GM21381 (cell line): ENCODE measurements at regions not wholly inside any gene's neighbourhood (a gene's known extent, or its start where the extent isn't known, plus 50 kb on each side); places are given as distances from the start of the nearest gene placed in this dataset.
A peak's percentile ranks its signal among the peaks of the same experiment; 100 is the strongest.
"Not testable (repeated sequence)": the region's sequence is repeated elsewhere in the genome, so short reads cannot be mapped to it uniquely, and the experiment has no call there.

ENCODE experiments used
- ATAC-seq: cut with Tn5 transposase; IDR thresholded peaks from one replicate; pipeline ENCODE4 v1.9.1; 2021; ENCODE audit warnings: mild to moderate bottlenecking, moderate library complexity; ENCODE audit not compliant: unreplicated experiment

DNA sequence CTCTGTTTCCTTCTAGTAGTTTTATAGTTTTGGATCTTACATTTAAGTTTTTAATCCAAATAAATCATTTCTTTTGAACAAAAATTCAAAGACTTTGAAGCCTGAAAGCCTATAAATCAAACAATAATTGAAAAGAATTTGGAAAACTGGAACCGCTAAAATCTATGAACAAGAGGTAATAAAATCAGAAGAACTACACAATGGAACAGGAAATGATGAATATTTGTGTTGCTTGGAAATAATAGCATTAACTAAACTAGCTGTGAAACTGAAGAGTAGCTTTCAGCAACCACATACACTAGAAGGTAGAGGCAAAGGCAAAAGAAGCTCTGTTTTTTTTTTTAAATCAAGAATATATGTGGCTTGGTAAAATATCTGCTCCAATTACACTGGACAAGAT is 147.9 kb upstream of the ABI3BP start:
- no peak for ATAC-seq

DNA sequence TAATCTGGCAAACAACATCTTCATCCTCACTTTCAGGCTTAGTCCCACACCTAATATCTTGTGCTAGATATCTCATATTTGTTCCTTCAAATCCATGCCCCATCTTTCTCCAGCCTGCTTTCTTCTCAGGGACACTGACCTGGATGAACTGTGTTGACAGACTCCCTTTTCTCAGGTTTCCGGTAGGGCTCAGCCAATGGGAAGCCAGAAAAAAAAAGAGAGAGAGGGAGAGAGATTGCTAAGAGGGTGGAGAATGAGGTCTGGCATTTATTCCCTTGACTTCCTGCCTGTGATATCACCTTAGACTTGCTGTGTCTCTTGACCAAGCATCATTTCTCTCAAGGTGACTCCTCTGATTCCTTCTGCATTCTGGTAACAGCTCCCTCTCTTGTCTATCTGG is 145.6 kb upstream of the ABI3BP start:
- no peak for ATAC-seq

DNA sequence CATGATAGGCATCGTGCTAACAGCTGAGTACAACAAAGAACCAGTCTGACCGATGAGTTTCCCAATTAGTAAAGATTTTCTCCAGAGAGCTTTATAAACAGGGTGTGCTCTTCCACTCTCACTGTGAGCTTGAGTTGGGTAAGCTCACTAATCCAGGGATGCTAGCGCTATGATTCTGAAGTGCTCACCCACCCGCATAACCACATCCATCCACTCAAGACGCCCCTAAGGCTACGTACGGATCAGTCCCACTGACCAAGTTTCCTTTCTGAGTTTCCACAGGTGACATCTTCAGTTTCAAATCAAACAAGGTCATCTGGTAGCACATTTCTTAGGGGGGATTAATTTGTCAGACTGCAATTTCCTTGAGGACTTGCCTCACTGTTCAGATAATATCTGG is 141.1 kb upstream of the ABI3BP start:
- no peak for ATAC-seq

DNA sequence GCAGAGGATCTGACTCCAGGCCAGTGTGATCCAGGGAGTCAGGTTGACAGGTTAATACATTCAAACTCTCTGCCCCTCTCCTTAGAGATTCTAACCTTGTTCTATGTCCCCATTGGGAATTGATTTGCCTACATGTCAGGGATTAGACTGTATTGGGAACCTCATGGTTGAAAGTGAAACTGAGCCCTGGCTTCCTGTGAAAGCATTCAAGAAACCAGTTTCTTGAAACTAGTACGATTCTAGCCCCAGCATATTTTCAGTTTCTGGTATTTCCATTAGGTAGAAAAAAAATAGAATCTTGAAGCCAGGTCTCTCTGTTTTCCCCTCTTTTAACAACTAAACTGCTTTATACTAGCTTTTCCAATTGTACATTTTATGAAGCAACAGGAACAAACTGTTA is 140.4 kb upstream of the ABI3BP start:
- ATAC-seq, result peak; percentile 64

DNA sequence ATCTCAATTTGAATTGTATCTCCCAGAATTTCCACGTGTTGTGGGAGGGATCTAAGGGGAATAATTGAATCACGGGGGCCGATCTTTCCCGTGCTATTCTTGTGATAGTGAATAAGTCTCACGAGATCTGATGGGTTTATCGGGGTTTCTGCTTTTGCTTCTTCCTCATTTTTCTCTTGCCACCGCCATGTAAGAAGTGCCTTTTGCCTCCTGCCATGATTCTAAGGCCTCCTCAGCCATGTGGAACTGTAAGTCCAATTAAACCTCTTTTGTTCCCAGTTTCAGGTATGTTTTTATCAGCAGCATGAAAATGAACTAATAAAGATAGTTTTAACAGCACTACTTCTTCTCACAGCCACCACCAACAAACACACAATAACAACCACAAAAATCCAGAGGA is 140.0 kb upstream of the ABI3BP start:
- ATAC-seq, result not testable (repeated sequence)

DNA sequence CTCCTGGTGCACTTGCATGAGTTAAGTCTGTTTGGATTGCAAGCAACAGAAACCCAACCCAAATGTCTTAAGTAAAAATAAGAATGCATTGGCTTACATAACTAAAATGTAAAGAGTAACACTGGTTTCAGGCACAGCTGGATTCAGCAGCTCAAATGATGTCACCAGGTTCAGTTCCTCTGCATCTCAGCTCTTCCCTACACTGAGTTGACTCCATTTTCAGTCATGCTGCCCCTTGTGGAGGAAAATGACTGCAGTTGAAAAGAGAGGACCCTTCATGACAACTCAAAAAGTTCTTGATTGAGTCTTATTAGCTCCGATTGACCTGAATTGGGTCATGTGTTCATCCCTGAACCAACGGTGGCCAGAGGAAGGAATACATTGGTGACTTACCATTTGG is 138.5 kb upstream of the ABI3BP start:
- ATAC-seq, result no peak

DNA sequence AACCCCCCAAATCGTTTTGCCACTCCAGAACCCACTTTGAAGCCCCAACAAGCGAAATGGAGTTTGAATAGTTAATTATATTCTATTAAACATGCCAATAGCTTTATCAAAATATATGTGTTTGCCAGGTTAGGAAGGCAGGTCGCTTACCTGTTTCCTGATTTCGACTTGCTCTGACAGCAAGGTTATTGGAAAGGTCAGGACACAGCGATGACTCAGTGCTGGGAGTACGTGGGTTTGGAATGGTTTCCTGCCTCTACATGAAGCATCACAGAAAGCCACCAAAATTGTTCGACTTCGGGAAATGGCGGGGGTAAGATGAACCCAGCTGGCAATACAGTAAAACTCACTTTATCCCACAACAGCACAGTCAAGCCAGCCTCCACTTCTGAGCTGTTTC is 135.6 kb upstream of the ABI3BP start:
- no peak for ATAC-seq

DNA sequence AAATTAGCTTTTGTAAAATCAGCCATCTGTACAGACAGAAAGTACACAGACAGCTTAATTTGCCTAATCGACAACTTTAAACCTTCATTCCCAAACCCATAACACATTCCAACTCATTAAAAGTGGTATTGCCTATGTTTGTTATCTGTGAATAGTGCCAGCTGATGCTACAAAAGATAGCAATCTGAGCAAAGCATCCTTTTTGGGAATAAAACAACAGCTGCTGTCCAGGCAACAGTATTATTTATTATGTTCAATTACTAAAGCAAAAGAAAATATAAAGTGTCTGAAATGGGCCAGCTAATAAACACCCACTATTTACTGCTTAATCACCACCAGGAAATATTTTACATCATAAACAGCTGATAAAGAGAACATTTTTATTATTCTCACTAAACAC is 134.8 kb upstream of the ABI3BP start:
- ATAC-seq, result no peak

DNA sequence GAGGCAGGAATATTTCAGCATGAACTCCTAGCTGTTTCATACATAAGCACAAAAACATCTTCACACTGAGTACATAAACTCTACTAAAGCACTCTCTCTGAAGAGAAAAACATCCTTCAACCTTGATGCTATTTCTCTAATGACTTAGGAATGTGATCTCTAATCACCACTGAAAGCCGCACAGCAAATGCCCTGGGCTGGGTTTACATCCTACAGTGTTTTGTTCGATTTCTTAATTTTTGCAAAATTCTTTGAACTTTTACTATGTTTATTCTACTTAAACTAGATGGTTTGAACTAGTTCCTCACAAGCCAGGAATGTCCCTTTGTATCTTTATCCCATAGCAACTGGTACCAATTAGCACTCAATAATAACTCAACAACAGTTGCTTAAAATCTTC is 130.9 kb upstream of the ABI3BP start:
- no peak for ATAC-seq

DNA sequence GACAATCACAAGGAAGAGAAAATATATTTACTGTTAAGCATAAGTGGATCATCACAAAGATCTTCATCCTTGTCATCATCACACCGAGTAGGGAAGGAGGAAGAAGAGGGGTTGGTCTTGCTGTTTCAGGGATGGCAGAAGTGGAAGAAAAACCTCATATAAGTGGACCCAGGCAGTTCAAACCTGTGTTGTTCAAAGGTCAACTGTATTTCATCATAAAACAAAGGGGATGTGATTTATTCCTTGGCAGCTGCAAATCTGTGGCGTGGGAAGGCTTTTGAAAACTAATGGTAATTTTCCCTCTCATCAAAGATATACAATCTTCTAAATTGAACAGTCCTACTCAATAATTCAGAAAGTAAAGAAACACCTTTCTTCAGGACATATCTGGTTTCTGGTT is 129.9 kb upstream of the ABI3BP start:
- ATAC-seq, result no peak

DNA sequence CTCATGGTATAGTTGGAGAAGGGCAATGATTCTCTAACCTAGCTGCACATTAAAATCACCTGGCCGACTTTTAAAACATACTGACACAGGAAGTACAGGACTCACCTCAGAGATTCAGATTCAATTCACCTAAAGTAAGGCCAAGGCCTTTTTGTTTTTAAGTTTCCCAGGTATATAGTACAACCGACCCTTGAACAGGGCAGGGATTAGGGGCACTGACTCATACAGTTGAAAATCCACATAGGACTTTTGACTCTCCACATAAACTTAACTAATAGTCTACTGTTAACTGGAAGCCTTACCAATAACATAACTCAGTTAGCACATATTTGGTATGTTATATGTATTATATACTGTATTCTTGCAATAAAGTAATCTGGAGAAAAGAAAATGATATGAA is 129.5 kb upstream of the ABI3BP start:
- no peak for ATAC-seq

DNA sequence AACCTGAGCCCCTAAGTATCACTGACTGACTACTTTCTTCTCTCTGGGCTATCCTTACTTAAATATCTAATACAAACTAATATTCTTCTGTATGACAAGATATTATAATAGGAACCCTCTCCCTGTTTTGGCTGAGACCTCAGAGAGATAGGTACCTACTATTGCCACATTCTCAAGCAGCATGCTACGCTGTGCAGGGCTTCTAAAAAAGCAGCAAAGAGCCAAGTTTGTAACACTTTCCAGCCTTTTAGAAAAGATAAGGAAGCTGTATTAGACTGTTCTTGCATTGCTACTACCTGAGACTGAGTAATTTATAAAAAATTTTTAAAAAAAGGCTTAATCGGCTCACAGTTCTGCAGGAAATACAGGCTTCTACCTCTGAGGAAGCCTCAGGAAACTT is 126.8 kb upstream of the ABI3BP start:
- ATAC-seq, result no peak

DNA sequence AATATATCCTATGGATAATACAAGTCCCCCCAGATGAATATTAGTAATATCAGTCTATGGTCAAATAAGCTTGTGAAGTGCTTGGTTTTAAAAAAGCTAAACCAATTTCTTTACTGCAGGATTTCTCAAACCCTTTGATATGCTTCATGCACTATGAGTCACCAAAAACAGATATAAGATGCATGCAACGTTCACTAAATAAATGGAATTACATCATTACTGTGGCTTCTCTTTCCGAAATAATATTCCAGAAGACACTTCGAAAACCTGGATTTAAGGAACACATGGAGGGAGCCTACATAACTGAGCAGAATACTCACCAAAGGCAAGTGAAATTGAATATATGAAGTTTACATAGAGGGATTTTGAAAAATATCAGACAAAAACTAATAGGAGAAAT is 126.3 kb upstream of the ABI3BP start:
- ATAC-seq, result no peak

DNA sequence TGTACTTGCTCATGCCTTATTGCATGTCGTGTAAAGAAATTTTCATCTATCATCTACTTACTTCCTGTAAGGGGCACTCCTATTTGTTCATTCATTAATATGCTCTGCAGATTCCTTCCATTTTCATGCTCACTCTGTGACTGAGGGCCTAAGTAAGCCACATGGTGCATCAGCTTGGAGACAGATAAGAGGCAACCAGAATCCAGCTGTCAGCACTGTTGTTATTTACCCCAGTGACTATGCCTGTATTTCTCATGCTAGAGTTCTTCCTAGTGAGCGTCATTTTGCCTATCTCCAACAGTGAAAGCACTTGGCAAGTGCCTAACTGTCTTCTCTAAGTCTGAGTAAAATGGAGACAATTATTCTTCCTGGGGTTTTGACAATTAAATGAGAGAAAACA is 124.8 kb upstream of the ABI3BP start:
- no peak for ATAC-seq

DNA sequence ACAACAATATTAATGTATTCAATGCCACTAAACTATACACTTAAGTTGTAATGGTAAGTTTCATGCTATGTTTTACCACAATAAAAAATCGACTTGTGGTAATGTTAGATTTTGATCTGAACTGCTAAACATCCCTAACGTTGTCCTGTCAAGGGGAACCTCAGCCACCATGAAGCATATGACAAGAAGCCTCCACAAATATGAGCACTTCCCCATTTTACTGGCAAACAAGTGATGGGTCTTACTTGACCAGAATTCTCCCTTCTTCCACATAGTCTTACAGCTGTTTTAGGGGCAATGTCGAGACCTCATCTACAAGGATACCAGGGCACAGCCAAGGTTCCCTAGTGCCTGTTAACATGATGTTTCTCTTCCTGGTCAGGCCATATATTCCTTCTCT is 124.2 kb upstream of the ABI3BP start:
- no peak for ATAC-seq

DNA sequence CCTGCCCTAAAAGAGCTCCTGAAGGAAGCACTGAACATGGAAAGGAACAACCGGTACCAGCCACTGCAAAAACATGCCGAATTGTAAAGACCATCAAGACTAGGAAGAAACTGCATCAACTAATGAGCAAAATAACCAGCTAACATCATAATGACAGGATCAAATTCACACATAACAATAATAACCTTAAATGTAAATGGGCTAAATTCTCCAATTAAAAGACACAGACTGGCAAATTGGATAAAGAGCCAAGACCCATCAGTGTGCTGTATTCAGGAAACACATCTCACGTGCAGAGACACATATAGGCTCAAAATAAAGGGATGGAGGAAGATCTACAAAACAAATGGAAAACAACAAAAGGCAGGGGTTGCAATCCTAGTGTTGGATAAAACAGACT is 117.1 kb upstream of the ABI3BP start:
- not testable (repeated sequence) for ATAC-seq

DNA sequence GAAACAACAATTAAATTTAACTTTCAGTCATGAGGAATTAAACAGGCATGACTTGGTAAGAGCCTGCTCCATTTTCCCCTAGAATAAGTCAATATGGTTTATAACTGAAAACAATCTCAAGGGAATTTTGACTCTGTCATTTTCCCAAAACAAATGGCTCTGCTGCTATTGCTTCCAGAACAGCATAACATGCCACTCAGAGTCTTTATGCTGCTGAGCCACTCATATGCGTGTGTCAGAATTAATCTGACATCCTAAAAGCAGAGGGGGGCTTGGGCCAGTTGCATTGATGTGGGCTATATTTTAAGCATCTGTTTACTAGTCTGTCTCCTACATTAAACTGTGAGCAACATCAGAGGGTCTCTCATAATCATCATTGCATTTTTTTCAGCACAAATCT is 111.1 kb upstream of the ABI3BP start:
- no peak for ATAC-seq

DNA sequence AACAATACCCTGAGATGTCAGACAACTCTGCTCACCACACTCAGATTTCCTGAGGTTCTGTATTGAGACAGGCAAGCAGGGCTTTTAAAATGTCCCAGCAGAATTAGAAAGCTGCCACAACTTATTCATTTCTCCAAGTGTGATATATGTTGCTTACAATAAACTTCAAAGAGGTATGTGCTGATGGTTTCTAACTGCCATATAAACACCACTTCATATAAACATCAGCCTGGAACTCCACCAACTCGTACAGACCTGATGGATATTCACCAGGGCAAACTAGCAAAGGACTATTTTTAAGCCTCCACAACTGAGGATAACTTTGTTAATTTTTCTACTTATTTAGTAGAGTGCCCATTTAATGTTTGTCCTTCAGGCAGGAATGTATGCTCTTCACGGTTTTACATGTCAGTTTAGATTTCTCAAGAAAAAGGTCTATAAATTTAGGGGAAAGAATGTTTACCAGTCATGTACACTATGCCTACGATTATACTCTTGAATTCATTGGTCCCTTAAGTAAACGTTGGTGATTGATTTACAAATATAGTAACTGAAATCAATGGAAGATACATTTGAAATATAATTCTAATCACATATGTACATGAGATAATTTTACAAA is 109.6 kb upstream of the ABI3BP start:
- ATAC-seq, result no peak

DNA sequence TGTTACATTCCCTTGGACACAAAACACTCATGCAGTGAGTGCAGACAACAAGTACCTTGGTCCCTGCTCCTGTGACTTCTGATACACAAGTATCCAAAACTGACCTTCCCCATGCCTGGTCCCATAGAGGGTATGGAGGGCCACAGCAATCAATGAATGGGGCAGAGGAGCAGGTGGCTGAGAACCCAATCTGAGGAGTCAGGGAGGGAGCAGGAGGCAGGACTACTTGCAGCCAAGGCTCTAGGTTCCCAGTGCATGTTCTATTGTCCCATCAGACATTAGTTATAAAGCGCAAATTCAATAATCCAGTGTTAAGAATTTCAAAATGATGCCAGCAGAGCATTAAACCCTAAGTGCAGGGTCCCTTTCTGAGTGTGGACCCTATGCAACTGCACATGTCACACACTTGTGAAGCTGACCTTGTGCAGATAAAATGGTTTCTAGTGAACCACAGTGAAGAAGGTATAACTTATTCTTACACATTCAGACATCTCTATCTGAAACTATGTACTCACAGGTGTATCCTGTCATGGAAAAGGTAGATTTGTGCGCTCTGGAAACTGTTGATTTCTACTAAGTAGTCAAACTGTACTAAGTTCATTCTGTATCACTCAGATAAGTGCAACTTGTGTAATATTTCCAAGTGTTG is 107.3 kb upstream of the ABI3BP start:
- no peak for ATAC-seq

DNA sequence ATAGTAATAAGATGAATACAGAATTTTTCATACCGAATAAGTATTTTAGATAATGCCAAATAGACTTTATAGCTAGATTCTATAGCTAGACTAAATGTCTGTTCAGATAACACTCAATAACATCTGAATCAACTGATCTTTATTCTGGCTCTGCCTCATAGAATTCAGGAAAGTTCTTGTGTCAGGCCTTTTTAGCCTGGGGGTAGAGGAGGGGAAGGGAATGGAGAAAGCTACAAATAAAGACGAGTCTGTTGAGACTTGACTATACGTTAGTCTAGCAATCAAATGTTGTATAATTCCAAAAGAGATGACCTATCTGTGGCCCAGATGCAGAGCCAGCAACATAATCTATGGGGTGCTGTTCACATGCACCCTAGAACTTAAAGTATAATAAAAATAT is 106.6 kb upstream of the ABI3BP start:
- no peak for ATAC-seq

DNA sequence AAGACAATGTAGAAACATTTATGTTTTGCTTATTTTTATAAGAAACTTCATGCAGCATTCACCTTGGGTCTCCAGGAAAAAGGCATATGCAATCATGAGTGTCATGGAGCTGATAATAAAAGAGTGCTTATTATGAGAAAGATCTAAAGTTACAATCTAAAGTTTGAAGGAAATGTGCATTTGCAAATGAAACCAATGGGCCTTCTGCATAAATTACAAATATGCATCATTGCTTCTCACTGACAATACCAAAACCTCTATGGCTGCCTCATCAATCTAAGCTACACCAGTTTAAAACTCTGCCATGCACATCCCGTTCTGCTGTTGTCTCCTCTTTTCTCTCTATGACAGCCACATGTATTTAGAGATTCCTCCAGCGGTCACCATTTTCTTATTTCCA is 103.2 kb upstream of the ABI3BP start:
- ATAC-seq, result no peak

DNA sequence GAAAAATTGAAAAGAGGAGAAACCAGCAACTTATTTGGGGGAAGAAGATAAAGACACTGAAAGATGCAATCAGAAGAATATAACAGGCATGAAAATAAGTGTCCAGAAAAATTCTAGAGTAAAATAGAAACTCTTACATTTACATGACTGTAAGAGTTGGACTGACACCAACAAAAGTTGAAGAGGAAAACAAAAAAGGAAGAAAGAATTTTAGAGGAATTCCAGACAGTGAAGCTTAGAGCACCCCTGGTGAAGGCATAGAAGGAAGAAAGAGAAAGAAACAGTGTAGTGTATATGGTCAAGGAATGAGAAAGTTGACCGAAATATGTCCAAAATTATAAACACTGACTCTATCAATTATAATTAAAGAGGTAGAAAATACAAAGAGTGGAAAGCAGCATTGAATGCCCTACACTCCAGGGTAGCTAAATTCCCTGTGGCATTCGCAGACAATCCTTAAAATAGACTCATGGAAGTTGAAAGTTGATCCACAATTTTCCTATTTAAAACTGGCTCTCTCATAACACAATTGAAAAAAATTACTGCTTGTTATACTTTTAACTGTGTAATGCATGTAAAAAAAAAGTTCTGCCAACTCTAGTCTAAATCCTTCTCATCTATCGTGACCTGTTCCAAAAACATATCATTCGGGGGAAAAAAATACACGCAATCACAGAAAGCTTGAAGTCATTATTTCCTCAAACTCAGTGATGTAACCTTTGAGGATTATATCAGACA is 102.6 kb upstream of the ABI3BP start:
- ATAC-seq, result no peak
